IMR-90 (cell line): ENCODE measurements at regions not wholly inside any gene's neighbourhood (a gene's known extent, or its start where the extent isn't known, plus 50 kb on each side); places are given as distances from the start of the nearest gene placed in this dataset.

Experiments
- ATAC-seq: fragments of 200-7000 bp; cut with Tn5 transposase; 2 replicates; pipeline ENCODE4 v1.9.1; 2020; ENCODE audit warnings: low read depth, mild to moderate bottlenecking, moderate library complexity
- BruUV-seq: library from RNA; stranded (reverse); fragments of 400-500 nt; replicated peaks from 2 replicates; lab custom pipeline; 2021; lab: Mats Ljungman, UMichigan
- CTCF ChIA-PET: fragments of 300-600 bp; formaldehyde crosslinking; extraction: SDS; loops from one replicate; lab custom pipeline; 2021; ENCODE audit warnings: antibody characterized with exemption; lab: Yijun Ruan, JAX
- POLR2A ChIA-PET: fragments of 300-600 bp; sonication (Branson Sonifier 250); formaldehyde crosslinking; loops from one replicate; lab custom pipeline; 2022; ENCODE audit warnings: antibody characterized with exemption; ENCODE audit not compliant: unreplicated experiment; lab: Charles Lee
- DNase-seq: peaks from one replicate; pipeline ENCODE4 v3.0.0; 2013
- H2AFZ ChIP-seq: replicated peaks from 2 replicates; pipeline ENCODE3; 2013; ENCODE audit warnings: low read length, mild to moderate bottlenecking; ENCODE audit not compliant: poor library complexity
- H2AK5ac ChIP-seq: 2 replicates; pipeline ENCODE4 v1.6.1; 2013; ENCODE audit warnings: low read depth, low read length, inconsistent platforms
- H2AK9ac ChIP-seq: replicated peaks from 2 replicates; pipeline ENCODE3; 2013; ENCODE audit warnings: mild to moderate bottlenecking, low read depth, low read length, moderate library complexity; ENCODE audit not compliant: poor library complexity
- H2BK120ac ChIP-seq: 2 replicates; pipeline ENCODE4 v1.6.1; 2013; ENCODE audit warnings: low read depth, low read length, inconsistent platforms
- H2BK15ac ChIP-seq: 3 replicates; pipeline ENCODE4 v1.6.1; 2013; ENCODE audit warnings: low read depth, low read length, inconsistent platforms
- H2BK20ac ChIP-seq: 2 replicates; pipeline ENCODE4 v1.6.1; 2013; ENCODE audit warnings: low read depth, mild to moderate bottlenecking, inconsistent platforms, low read length, moderate library complexity
- H2BK5ac ChIP-seq: 2 replicates; pipeline ENCODE4 v1.6.1; 2013; ENCODE audit warnings: mild to moderate bottlenecking, low read depth, low read length, inconsistent platforms; ENCODE audit not compliant: poor library complexity, severe bottlenecking
- H3K14ac ChIP-seq: replicated peaks from 2 replicates; pipeline ENCODE4 v1.6.1; 2013; ENCODE audit warnings: low read depth, low read length, inconsistent platforms
- H3K18ac ChIP-seq: 2 replicates; pipeline ENCODE4 v1.6.1; 2013; ENCODE audit warnings: low read depth, low read length, control low read depth
- H3K23ac ChIP-seq: 2 replicates; pipeline ENCODE4 v1.6.1; 2013; ENCODE audit warnings: low read depth, low read length, inconsistent platforms
- H3K27ac ChIP-seq: 2 replicates; pipeline ENCODE4 v1.5.1; 2013; ENCODE audit warnings: mild to moderate bottlenecking, control low read depth, low read length; ENCODE audit not compliant: insufficient read depth
- H3K27me3 ChIP-seq: 2 replicates; pipeline ENCODE4 v1.6.1; 2013; ENCODE audit warnings: low read length; ENCODE audit not compliant: control insufficient read depth, insufficient read depth
- H3K36me3 ChIP-seq: 2 replicates; pipeline ENCODE4 v1.6.1; 2013; ENCODE audit warnings: low read length, mixed read lengths; ENCODE audit not compliant: control insufficient read depth, insufficient read depth
- H3K4ac ChIP-seq: 2 replicates; pipeline ENCODE4 v1.6.1; 2013; ENCODE audit warnings: low read depth, low read length, inconsistent platforms
- H3K4me1 ChIP-seq: 2 replicates; pipeline ENCODE4 v1.6.1; 2013; ENCODE audit warnings: low read length, mixed read lengths; ENCODE audit not compliant: control insufficient read depth, insufficient read depth
- H3K4me2 ChIP-seq: 2 replicates; pipeline ENCODE4 v1.6.1; 2013; ENCODE audit warnings: low read depth, mild to moderate bottlenecking, control low read depth, low read length, moderate library complexity
- H3K4me3 ChIP-seq: 2 replicates; pipeline ENCODE4 v1.5.1; 2013; ENCODE audit warnings: low read depth, mild to moderate bottlenecking, control low read depth, low read length, moderate library complexity; ENCODE audit not compliant: insufficient read depth
- H3K56ac ChIP-seq: 2 replicates; pipeline ENCODE4 v1.6.1; 2013; ENCODE audit warnings: low read length, inconsistent platforms; ENCODE audit not compliant: insufficient read depth; ENCODE audit errors: extremely low read depth
- H3K79me1 ChIP-seq, 2 experiments: 2 replicates each; pipeline ENCODE4 v1.6.1; 2013; ENCODE audit warnings: low read length in 2 of 2, inconsistent platforms in 1 of 2, low read depth in 1 of 2
- H3K9ac ChIP-seq: 2 replicates; pipeline ENCODE4 v1.6.1; 2013; ENCODE audit warnings: low read depth, low read length, control low read depth
- H3K9me1 ChIP-seq: 2 replicates; pipeline ENCODE4 v1.6.1; 2013; ENCODE audit warnings: low read length, inconsistent platforms; ENCODE audit not compliant: insufficient read depth
- H3K9me3 ChIP-seq: 2 replicates; pipeline ENCODE4 v1.6.1; 2013; ENCODE audit warnings: low read length; ENCODE audit not compliant: control insufficient read depth, insufficient read depth
- H4K20me1 ChIP-seq: 2 replicates; pipeline ENCODE4 v1.6.1; 2013; ENCODE audit warnings: low read length, inconsistent platforms; ENCODE audit not compliant: insufficient read depth
- H4K5ac ChIP-seq: 2 replicates; pipeline ENCODE4 v1.6.1; 2013; ENCODE audit warnings: mild to moderate bottlenecking, low read depth, low read length, control low read depth
- H4K8ac ChIP-seq, 2 experiments: 2 replicates each; pipeline ENCODE4 v1.6.1; 2013; ENCODE audit warnings: low read depth in 2 of 2, low read length in 2 of 2, control low read depth in 1 of 2, inconsistent platforms in 1 of 2
- H4K91ac ChIP-seq: 2 replicates; pipeline ENCODE4 v1.6.1; 2013; ENCODE audit warnings: low read depth, low read length, inconsistent platforms; ENCODE audit not compliant: insufficient read depth
- BHLHE40 ChIP-seq: fragments of 150-350 bp; IDR thresholded peaks from 2 replicates; pipeline ENCODE4 v1.6.1; 2016; ENCODE audit warnings: mild to moderate bottlenecking, low read depth, low read length
- CEBPB ChIP-seq: IDR thresholded peaks from 2 replicates; pipeline ENCODE4 v1.6.1; 2012; ENCODE audit warnings: low read depth, low read length, improper control_type of control experiment
- CHD1 ChIP-seq: IDR thresholded peaks from 2 replicates; pipeline ENCODE4 v1.6.1; 2012; ENCODE audit warnings: low read depth, low read length, improper control_type of control experiment
- CTCF ChIP-seq: conservative IDR thresholded peaks from 2 replicates; pipeline ENCODE4 v1.5.1; 2012; ENCODE audit warnings: mild to moderate bottlenecking, low read depth, low read length, improper control_type of control experiment
- ELK1 ChIP-seq: fragments of 150-350 bp; IDR thresholded peaks from 2 replicates; pipeline ENCODE4 v1.6.1; 2016; ENCODE audit warnings: low read depth, mild to moderate bottlenecking, low read length, moderate library complexity, borderline replicate concordance
- FOS ChIP-seq: fragments of 150-350 bp; IDR thresholded peaks from 2 replicates; pipeline ENCODE4 v1.6.1; 2016; ENCODE audit warnings: low read depth, low read length
- MAFK ChIP-seq: IDR thresholded peaks from 2 replicates; pipeline ENCODE4 v1.6.1; 2012; ENCODE audit warnings: low read depth, low read length, improper control_type of control experiment
- MAZ ChIP-seq: IDR thresholded peaks from 2 replicates; pipeline ENCODE4 v1.6.1; 2012; ENCODE audit warnings: low read depth, mild to moderate bottlenecking, low read length, improper control_type of control experiment, moderate library complexity, borderline replicate concordance
- MXI1 ChIP-seq: IDR thresholded peaks from 2 replicates; pipeline ENCODE4 v1.6.1; 2012; ENCODE audit warnings: low read depth, mild to moderate bottlenecking, low read length, moderate library complexity, borderline replicate concordance
- NFE2L2 ChIP-seq: fragments of 150-350 bp; IDR thresholded peaks from 2 replicates; pipeline ENCODE4 v1.6.1; 2016; ENCODE audit warnings: low read depth, mild to moderate bottlenecking, low read length
- POLR2A ChIP-seq: IDR thresholded peaks from 2 replicates; pipeline ENCODE4 v1.6.1; 2012; ENCODE audit warnings: mild to moderate bottlenecking, low read depth, low read length
- RAD21 ChIP-seq: IDR thresholded peaks from 2 replicates; pipeline ENCODE4 v1.6.1; 2012; ENCODE audit warnings: low read length, improper control_type of control experiment
- RCOR1 ChIP-seq: IDR thresholded peaks from 2 replicates; pipeline ENCODE4 v1.6.1; 2012; ENCODE audit warnings: mild to moderate bottlenecking, low read length, improper control_type of control experiment; ENCODE audit not compliant: insufficient replicate concordance
- RFX5 ChIP-seq: IDR thresholded peaks from 2 replicates; pipeline ENCODE4 v1.8.0; 2012; ENCODE audit warnings: low read depth, mild to moderate bottlenecking, low read length, moderate library complexity
- SMC3 ChIP-seq: fragments of 150-350 bp; IDR thresholded peaks from 2 replicates; pipeline ENCODE4 v1.6.1; 2016; ENCODE audit warnings: low read depth, mild to moderate bottlenecking, antibody characterized with exemption, low read length, moderate library complexity
- USF2 ChIP-seq: fragments of 150-350 bp; IDR thresholded peaks from 2 replicates; pipeline ENCODE4 v1.6.1; 2017; ENCODE audit warnings: mild to moderate bottlenecking, antibody characterized with exemption, low read length, low read depth
- dilution Hi-C: fragments of 300-500 bp; cut with HindIII; formaldehyde crosslinking; loops from one replicate; pipeline ENCODE4 v1.14.3; 2018; ENCODE audit warnings: low sequenced_read_pairs; ENCODE audit not compliant: unreplicated experiment
- in situ Hi-C: fragments of 300-500 bp; cut with MboI; formaldehyde crosslinking; loops from 3 replicates; pipeline ENCODE4 v1.14.3; 2019; ENCODE audit warnings: low sequenced_read_pairs, inconsistent platforms, mixed read lengths
- intact Hi-C: fragments of 100-400 bp; cut with micrococcal nuclease; formaldehyde crosslinking; loops from 2 replicates; pipeline ENCODE4 v1.10.0; 2022

GRCh38 chr11:37409124-37409523, 811.1 kb upstream of the RAG2 start:
- in situ Hi-C loops = no loop called here
- no peak for DNase-seq
- Histone ChIP-seq H2AK5ac (no peak overlapping the region), H3K9ac (no peak overlapping the region), H3K4me3 (no peak overlapping the region), H2BK120ac (no peak overlapping the region), H2BK15ac (no peak overlapping the region), H2BK20ac (no peak overlapping the region), H2AFZ (no peak overlapping the region), H3K9me3 (no peaks in the 10 kb centered on the region), H3K4me2 (no peak overlapping the region), H3K14ac (no peak overlapping the region), H4K91ac (no peak overlapping the region), H3K4me1 (no peaks in the 10 kb centered on the region), H2BK5ac (no peak overlapping the region), H3K36me3 (no peaks in the 10 kb centered on the region), H3K23ac (no peak overlapping the region), H4K8ac (no peak overlapping the region), H2AK9ac (no peak overlapping the region), H3K27me3 (no peaks in the 10 kb centered on the region), H3K9me1 (no peaks in the 10 kb centered on the region), H4K20me1 (no peaks in the 10 kb centered on the region), H3K27ac (no peak overlapping the region), H3K79me1 (no peaks in the 10 kb centered on the region), H3K18ac (no peak overlapping the region), H3K56ac (no peak overlapping the region), H4K5ac (no peak overlapping the region), H3K4ac (no peak overlapping the region)
- dilution Hi-C loops = no loop called here
- no TSS peak for BruUV-seq
- POLR2A ChIA-PET = no interaction called here
- CTCF ChIA-PET = no interaction called here
- TF ChIP-seq ELK1 (no peak), RAD21 (no peak), MAZ (no peak), FOS (no peak), NFE2L2 (no peak), SMC3 (no peak), CHD1 (no peak), RCOR1 (no peak), CEBPB (no peak), MXI1 (no peak), CTCF (no peak), RFX5 (no peak), MAFK (no peak), POLR2A (no peak), BHLHE40 (no peak), USF2 (no peak)
- intact Hi-C loops = no loop called here
- no peak for ATAC-seq
